ENCODE measurements at regions not wholly inside any gene's neighbourhood (a gene's known extent, or its start where the extent isn't known, plus 50 kb on each side); places are given as distances from the start of the nearest gene placed in this dataset.
"Not testable (repeated sequence)": the region's sequence is repeated elsewhere in the genome, so short reads cannot be mapped to it uniquely, and the experiment has no call there.

DNA sequence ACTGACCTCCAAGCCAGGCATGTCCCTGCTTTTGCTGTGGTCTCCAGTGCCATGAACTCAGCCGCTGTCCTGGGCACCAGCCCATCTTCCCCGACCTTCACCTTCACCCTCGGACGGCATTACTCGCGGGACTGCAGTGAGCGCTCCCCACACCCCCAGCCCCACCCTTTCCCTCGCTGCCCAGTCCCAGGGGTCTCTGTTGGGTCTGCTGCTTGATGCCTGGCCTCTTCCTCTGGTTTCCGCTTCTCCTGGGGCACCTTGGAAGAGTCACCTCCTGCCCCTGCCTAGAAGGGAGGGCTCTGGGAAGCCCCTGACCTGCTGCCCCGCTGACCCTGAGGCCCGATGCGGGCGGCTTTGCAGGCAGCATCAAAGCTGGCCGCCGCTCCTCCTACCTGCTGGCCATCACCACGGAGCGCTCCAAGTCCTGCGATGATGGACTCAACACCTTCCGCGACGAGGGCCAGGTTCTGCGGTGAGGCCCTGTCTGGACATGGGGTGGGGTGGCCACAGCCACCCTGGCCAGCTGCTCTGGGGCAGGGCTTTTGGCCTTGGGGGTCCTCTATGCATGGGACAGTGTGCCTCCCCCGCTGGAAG is 102.3 kb downstream of the ZNF267 start:
- not testable (repeated sequence) for DNase-seq

DNA sequence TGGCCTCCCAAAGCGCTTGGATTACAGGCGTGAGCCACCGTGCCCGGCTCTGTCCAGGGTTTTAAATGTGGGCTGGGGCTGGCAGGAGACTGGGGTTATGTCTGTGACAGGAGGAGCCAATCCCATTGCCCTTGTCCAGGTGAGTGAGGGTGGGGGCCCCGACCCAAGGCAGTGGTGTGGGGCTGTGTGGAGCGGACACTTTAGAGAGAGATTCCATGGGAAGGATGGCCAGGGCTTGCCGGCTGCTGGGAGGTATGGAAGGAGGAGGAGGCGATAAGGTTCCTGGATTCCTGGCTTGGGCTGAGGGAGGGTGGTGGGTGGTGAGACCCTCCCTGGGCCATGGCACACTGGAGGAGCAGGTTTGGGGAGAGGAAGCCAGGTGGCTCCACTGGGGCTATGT is 104.9 kb downstream of the ZNF267 start:
- not testable (repeated sequence) for DNase-seq

DNA sequence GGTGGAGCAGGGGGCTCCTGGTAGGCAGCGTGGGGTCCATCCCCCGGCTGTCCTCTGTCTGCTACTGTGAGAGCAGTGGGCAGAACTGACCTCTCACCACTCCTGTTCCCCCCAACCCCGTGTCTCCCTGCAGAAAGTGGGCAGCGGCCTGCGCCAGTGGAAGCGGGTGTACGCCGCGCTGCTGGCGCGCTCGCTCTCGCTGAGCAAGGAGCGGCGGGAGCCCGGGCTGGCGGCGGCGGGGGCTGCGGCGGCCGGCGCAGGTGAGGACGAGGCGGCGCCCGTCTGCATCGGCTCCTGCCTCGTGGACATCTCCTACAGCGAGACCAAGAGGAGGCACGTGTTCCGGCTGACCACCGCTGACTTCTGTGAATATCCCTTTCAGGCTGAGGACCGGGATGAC is 108.1 kb downstream of the ZNF267 start:
- DNase-seq: not testable (repeated sequence)

DNA sequence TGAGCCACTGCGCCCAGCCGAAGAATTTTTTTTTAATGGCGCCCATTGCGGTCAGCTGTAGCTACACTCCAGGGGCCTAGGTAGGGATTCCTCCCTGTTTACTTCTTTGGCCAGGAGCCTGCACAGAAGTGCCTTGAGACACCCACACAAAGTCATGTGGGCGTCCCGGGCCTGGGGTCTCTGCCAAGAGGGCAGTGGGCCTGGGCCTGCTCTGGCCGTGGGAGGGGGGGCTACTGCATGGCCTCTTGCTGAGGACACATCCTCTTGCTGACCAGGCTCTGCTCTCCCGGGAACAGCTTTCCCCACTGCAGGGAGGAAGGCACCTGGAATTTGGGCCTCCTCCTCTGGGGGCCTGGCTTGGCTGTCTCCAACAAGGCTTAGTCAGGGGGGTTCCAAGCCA is 109.4 kb downstream of the ZNF267 start:
- DNase-seq: not testable (repeated sequence)

DNA sequence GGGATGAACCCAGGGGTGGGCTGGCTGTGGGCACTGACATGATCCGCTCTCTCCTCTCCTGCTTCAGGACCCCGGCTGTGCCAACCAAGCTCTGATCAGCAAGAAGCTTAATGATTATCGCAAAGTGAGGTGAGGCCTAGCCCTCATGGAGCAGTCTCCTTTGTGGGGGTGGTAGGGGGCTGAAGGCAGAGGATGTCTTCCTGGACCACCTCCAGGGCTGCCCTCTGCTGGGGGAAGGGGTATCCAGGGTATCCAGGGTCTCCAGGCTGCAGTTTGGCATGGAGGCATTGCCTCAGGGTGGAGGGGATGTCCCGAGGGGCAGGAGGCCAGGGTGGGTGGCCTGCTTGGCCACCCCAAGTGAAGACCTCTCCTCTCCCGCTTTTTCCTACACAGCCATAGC is 110.1 kb downstream of the ZNF267 start:
- not testable (repeated sequence) for DNase-seq

DNA sequence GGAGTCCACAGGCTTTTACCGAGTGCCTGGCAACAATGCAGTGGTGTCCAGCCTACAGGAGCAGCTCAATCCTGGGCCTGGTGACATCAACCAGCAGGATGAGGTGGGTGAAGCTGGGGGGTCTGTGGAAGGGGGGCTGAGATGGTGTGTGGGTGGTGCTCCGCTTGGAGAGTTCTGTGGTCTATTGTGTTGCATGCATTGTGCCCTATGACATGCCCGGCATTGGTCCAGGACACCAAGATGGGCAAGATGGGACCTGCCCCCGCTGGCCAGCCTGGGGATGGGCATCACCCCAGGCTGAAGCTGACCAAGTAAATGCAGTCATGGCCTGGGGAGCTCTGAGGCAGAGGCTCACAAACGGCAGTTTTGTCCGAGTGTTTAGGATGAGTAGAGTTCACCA is 113.3 kb downstream of the ZNF267 start:
- not testable (repeated sequence) for DNase-seq

DNA sequence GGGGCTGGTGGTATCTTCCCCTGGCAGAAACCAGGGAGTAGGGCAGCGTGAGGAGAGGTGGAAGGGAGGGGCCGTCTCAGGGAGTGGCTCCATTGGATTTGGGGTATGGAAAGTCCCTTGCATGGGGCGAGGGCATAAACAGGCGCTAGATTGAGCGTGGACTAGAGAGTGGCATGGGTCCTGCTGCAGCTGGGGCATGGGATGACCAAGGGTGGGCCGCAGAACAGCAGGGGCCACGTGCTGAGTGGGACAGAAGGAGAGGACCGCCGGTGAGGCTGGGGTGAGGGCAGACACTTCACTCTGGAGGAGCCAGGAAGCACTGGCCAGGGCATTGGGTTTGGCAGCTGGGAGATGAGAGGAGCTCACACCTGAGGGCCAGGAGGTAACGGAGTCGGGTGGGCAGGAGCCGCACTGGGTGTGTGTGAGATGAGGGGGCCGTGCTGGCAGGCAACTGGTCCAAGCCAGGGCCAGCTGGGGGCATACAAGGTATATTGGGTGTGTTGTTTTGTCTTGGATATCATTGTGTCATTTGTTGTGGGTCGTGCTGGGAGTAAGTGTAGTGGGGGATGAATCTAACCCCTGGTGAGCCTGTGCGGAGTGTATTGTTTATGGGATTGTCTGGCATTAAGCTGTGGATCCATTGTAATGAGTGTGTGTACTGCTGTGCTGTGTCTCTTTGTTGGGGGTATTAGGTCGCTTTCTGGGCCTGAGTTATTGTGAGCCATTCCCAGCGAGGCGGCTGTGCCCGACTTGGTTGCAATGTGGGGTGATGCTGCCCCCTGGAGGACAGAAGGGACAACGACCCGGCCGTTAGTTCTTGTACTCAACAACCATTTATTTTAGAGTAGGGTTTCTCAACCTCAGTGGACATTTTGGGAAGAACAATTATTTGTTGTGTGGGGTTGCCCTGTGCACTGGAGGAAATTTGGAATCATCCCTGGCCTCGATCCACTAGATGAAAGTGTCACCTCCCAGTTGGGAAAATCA is 115.3 kb downstream of the ZNF267 start:
- not testable (repeated sequence) for DNase-seq

DNA sequence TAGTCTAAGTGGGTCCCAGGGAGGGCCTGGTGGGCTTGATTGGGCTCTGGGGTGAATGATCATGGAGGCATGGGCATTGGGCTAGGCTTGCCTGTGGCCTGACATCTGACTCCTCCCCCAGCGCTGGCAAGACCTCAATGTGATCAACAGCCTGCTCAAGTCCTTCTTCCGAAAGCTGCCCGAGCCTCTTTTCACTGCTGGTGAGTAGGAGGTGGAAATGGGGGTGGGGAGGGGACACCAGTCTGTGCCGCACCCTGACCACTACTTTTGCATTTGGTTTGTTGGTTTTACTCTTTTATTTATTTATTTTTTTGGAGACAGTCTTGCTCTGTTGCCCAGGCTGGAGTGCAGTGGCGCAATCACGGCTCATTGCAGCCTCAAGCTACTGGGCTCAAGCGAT is 116.7 kb downstream of the ZNF267 start:
- not testable (repeated sequence) for DNase-seq

DNA sequence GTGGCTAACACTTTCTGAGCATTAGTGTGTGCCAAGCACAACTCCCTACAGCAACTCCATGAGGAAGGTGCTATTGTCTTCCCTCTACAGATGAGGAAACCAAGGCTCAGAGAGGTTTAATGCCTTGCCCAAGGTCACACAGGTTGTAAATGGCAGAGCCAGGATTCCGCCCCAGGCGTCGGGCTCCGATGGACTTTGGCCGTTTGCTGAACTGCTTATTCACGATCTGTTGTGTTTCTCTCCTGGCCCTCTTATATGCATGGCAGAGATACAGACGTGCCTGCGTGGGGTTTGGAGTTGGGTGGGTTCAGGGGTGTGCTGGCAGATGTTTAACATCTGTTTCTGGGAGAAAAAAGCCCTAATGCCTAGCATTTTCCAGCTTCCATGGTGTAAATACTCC is 117.4 kb downstream of the ZNF267 start:
- not testable (repeated sequence) for DNase-seq

DNA sequence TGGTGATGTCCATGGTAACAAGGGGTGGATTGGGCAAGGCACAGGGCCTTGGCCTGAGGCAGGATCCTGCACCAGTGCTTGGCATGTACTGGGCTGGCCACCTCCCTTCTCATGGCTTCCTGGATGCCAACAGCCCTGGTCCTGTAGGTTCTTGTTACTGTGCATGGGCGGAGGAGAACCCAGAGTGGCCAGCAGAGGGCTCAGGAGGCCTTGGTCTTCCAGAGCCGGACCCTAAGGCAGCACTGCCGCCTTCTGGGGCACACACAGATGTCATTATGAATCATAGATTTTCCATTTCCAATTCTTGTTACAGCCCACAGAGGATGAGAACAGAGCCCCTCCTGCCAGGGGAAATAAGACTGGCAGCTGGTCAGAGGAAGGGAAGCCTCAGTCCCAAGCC is 122.7 kb downstream of the ZNF267 start:
- DNase-seq: not testable (repeated sequence)

DNA sequence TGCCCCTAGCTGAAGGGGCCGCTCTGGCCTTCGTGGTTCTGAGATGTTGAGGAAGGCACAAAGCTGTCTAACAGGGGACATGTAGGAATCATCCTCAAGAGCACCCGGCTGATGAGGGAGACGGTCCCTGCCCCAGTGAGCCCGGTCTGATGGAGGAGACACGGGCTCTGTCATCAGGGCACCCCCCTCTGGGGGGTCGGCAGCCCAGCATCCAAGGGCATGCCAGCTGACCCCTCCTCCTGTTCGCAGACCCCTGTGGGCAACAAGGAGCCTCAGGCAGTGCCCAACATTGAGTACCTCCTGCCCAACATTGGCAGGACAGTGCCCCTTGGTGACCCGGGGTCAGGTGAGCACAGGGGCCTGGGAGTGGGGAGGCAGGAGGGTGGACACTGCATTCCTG is 128.9 kb downstream of the ZNF267 start:
- not testable (repeated sequence) for DNase-seq

DNA sequence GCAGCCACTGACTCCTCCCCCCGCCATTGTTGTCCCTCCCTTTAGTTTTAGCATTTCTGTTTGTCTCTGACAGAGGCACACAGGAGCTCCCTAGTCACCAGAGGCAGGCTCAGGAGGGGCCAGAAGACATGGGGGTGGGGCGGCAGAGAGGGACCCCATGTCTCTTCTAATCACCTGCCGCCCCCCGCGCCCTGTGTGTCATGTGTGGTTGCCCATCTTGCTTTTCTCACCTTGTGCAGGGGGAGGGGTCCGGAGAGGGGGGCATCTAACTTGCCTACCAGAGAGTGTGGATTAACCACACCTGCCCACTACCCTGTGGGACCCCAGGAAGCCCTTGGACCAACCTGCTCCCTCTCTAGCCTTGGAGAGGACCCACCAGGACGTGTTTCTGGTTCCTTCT is 130.2 kb downstream of the ZNF267 start:
- not testable (repeated sequence) for DNase-seq

DNA sequence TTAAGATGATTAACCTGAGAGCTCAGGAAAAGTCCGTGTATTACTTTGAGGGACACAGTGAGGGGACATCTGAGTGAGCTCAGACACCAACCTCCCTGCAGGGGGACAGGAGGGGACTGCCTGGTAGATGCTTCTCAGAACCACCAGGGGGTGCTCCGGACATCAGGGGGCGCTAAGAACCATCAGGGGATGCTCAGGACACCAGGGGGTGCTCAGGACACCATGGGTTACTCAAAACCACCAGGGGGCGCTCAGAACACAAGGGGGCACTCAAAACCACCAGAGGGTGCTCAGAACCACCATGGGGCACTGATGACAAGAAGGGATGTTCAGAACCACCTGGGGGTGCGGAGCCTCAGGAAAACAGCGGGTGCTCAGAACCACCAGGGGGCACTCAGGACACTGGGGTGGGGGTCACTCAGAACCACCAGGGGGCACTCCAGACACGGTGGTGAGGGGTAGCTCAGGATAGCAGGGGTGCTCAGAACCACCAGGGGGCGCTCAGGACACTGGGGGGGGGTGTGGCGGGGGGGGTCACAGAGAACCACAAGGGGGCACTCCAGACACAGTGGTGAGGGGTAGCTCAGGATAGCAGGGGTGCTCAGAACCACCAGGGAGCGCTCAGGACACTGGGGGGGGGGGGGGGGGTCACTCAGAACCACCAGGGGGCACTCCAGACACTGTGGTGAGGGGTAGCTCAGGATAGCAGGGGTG is 165.3 kb downstream of the ZNF267 start:
- peak; percentile 1 for DNase-seq

DNA sequence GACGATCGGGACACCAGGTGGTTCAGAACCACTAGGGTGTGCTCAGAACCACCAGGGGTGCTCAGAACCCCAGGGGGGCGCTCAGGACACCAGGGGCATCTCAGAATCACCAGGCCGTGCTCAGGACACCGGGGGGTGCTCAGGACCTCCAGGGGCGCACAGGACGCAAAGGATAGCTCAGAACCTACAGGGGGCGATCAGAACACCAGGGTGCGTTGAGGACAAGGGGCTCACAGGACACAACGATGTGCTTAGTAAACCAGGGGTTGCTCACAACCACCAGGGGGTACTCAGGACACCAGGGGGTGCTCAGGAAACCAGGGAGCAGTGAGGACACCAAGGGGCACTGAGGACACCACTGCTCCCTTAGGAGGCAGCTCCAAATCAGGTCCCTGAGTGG is 166.3 kb downstream of the ZNF267 start:
- DNase-seq: not testable (repeated sequence)

DNA sequence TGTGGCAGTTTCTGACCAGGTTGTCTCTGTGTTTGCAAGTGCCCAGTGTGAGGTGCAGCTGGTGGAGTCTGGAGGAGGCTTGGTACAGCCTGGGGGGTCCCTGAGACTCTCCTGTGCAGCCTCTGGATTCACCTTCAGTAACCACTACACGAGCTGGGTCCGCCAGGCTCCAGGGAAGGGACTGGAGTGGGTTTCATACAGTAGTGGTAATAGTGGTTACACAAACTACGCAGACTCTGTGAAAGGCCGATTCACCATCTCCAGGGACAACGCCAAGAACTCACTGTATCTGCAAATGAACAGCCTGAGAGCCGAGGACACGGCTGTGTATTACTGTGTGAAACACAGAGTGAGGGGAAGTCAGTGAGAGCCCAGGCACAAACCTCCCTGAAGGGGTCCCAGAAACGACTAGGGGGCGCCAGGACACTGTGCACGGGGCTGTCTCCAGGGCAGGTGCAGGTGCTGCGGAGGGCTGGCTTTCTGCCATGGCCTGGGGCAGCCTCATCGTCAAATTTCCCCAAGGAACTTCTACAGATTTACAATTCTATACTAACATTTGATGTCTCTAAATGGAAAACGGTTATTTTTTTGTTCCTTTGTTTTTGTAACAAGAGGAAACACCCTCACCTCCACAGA is 187.0 kb upstream of the TP53TG3D start:
- not testable (repeated sequence) for DNase-seq

DNA sequence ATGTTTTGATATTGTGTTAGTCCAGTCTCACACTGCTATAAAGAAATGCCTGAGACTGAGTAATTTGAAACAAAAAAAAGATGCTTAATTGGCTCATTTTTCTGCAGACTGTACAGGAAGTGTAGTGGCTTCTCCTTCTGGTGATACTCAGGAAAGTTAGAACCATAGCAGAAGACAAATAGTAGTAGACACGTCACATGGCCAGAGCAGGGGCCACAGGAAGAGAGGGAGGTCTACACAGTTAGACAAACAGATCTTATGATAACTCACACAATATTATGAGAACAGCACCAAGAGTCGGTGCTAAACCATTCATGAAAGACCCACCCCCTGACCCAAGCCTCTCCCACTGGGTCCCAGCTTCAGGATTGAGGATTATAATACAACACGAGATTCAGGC is 181.5 kb upstream of the TP53TG3D start:
- DNase-seq: not testable (repeated sequence)

DNA sequence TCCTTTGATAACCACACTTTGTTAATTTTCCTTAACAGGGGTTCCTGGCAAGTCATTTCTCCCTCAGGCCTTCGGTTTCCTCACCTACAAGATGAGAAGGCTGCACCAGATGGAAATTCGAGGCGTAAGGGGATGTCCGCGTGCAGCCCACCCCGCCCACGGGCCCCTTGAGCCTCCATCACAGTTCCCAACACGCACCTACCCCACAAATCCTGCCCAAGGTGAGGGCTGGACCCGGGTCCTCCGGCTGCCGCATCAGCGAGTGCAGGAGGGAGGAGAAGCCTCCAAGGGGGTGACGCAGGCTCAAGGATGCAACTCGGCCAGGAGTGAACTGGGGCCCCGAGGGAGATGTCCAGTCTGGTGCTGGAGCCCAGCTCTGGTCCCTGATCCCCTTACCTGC is 169.2 kb upstream of the TP53TG3D start:
- not testable (repeated sequence) for DNase-seq

DNA sequence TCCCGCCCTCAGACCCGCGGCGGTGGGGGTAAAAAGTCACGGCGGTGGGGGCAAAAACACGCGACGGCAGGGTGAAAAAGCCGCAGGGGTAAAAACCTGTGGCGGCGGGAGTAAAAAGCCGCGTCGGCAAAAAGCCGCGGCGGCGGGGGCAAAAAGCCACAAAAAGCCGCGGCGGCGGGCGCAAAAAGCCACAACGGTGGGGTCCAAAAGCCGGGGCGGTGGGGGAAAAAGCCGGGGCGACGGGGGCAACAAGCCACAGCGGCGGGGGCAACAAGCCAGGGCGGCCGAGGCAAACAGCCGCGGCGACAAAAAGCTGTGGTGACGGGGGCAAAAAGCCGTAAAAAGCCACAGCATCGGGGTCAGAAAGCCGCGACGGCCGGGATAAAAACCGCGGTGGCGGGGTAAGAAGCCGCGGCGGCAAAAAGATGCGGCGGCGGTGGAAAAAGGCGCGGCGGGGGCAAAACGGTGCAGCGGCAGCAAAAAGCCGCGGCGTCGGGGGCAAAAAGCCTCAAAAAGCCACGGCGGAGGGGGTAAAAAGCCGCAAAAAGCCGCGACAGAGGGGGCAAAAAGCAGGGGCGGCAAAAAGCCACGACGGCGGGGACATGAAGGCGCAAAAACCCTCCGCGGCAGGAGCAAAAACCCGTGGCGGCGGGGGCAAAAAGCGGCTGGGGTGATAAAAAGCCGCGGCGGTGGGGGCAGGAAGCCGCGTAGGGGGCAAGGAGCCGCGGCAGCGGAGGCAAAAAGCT is 168.3 kb upstream of the TP53TG3D start:
- DNase-seq: not testable (repeated sequence)

DNA sequence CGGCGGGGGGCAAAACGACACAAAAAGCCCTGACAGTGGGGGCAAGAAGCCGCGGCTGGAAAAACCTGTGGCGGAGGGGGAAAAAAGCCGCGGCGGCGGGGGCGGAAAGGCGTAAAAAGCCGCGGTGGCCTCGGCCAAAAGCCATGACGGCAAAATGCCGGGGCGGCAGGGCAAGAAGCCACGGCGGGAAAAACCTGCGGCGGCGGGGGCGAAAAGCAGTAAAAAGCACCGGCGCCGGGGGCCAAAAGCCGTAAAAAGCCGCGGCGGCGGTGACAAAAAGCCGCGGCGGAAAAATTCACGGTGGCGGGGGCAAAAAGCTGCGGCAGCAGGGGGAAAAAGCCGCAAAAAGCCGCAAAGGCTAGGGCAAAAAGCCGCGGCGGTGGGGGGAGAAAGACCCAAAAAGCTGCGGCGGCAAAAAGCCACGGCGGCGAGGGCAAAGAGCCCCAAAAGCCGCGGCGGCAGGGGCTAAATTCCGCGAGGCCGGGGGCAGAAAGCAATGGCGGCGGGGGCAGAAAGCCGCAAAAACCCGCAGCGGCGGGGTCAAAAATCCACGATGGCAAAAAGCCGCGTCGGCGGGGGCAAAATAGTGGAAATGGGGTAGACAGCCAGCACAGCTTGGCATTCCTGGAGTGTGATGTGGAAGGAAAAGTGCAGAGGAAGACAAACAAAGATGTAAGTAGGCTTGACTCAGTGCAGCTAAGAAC is 167.5 kb upstream of the TP53TG3D start:
- not testable (repeated sequence) for DNase-seq

DNA sequence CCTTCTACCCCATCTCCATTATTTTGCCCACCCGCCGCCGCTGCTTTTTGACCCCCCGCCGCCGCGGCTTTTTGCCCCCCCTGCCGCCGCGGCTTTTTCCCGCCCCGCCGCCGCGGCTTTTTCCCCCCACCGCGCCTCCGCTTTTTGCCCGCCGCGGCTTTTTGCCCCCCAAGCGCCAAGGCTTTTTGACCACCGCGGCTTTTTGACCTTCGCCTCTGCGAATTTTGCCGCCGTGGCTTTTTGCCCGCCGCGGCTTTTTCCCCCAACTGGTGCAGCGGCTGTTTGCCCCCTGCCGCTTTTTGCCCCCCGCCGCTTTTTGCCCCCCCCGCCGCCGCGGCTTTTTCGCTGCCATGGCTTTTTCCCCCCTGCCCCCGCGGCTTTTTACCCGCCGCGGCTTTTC is 137.5 kb upstream of the TP53TG3D start:
- DNase-seq: not testable (repeated sequence)

DNA sequence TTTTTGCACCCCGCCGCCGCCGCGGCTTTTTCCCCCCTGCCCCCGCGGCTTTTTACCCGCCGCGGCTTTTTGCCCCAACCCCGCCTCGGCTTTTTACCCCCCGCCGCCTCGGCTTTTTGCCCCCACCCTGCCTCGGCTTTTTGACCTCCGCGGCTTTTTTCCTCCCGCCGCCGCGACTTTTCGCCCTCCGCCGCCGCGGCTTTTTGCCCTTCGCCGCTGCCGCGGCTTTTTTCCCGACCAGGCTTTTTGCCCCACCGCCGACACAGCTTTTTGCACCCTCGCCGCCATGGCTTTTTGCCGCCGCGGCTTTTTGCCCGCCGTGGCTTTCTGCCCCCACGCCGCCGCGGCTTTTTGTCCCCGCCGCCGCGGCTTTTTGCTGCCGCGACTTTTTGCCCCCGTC is 137.0 kb upstream of the TP53TG3D start:
- DNase-seq: peak; percentile 5
